ENCODE measurements at regions not wholly inside any gene's neighbourhood (a gene's known extent, or its start where the extent isn't known, plus 50 kb on each side); places are given as distances from the start of the nearest gene placed in this dataset.

- H3K36me3 ChIP-seq = no peaks in the 10 kb centered on the region
- DNase-seq (ENCODE audit: low spot score) = no peak
- no peak overlapping the region for H3K27ac ChIP-seq
- H3K9me3 ChIP-seq = no peaks in the 10 kb centered on the region
- no peaks in the 10 kb centered on the region for H3K4me1 ChIP-seq
- no peaks in the 10 kb centered on the region for H3K27me3 ChIP-seq
- TF ChIP-seq, protein P1, sequence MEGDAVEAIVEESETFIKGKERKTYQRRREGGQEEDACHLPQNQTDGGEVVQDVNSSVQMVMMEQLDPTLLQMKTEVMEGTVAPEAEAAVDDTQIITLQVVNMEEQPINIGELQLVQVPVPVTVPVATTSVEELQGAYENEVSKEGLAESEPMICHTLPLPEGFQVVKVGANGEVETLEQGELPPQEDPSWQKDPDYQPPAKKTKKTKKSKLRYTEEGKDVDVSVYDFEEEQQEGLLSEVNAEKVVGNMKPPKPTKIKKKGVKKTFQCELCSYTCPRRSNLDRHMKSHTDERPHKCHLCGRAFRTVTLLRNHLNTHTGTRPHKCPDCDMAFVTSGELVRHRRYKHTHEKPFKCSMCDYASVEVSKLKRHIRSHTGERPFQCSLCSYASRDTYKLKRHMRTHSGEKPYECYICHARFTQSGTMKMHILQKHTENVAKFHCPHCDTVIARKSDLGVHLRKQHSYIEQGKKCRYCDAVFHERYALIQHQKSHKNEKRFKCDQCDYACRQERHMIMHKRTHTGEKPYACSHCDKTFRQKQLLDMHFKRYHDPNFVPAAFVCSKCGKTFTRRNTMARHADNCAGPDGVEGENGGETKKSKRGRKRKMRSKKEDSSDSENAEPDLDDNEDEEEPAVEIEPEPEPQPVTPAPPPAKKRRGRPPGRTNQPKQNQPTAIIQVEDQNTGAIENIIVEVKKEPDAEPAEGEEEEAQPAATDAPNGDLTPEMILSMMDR (IDR thresholded peaks at IDR 0.05) = no peak
- H3K4me3 ChIP-seq = no peak overlapping the region
These were observed 252.6 kb downstream of the TMEM47 start for GRCh38 chrX:34404386-34405070.

GRCh38 chrX:34401411-34401810, 255.7 kb downstream of the TMEM47 start:
- DNase-seq (ENCODE audit: low spot score) = no peak
- Histone ChIP-seq H3K27ac (no peak overlapping the region), H3K4me1 (no peaks in the 10 kb centered on the region), H3K9me3 (no peaks in the 10 kb centered on the region), H3K36me3 (no peaks in the 10 kb centered on the region), H3K27me3 (no peaks in the 10 kb centered on the region), H3K4me3 (no peak overlapping the region)
- TF ChIP-seq, protein P1 (IDR thresholded peaks at IDR 0.05) = no peak

- no peaks in the 10 kb centered on the region for H3K9me3 ChIP-seq
- H3K4me3 ChIP-seq = no peak overlapping the region
- TF ChIP-seq, protein P1 (IDR thresholded peaks at IDR 0.05) = no peak
- no peaks in the 10 kb centered on the region for H3K27me3 ChIP-seq
- no peak for DNase-seq (ENCODE audit: low spot score)
- no peak overlapping the region for H3K27ac ChIP-seq
- H3K36me3 ChIP-seq = no peaks in the 10 kb centered on the region
- no peaks in the 10 kb centered on the region for H3K4me1 ChIP-seq
These were observed 250.3 kb upstream of the FAM47A start for GRCh38 chrX:34382416-34382815.

- H3K4me3 ChIP-seq = no peak overlapping the region
- H3K4me1 ChIP-seq = no peaks in the 10 kb centered on the region
- TF ChIP-seq, protein P1 (IDR thresholded peaks at IDR 0.05) = no peak
- H3K27me3 ChIP-seq = no peaks in the 10 kb centered on the region
- no peak overlapping the region for H3K27ac ChIP-seq
- no peaks in the 10 kb centered on the region for H3K36me3 ChIP-seq
- no peaks in the 10 kb centered on the region for H3K9me3 ChIP-seq
- DNase-seq (ENCODE audit: low spot score) = no peak
These were observed 249.1 kb upstream of the FAM47A start for GRCh38 chrX:34381241-34381640.

DNA sequence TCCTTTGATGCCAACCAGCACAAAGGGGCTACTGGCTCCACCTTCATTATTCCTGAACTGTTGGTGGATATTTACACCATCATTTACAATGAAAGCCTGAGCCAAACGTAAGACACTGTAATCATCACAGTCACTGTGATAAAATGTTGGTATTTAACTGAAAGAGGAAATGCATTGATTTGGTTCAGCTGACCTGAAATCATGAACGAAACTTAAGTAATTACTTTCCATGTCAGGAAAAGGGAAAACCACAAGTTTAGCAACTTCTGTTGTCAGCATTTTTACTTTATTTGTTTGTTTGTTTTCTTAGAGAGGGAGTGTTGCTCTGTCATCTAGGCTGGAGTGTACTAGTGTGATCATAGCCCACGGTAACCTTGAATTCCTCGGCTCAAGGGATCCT, 247.8 kb upstream of the FAM47A start:
- no peaks in the 10 kb centered on the region for H3K36me3 ChIP-seq

More for the DNA sequence above, 247.8 kb upstream of the FAM47A start:
- Histone ChIP-seq H3K27me3 (no peaks in the 10 kb centered on the region), H3K9me3 (no peaks in the 10 kb centered on the region), H3K27ac (no peak overlapping the region), H3K4me1 (no peaks in the 10 kb centered on the region), H3K4me3 (no peak overlapping the region)
- TF ChIP-seq, protein P1 (IDR thresholded peaks at IDR 0.05) = no peak
- no peak for DNase-seq (ENCODE audit: low spot score)

Measured in right atrium auricular region (tissue), 2 donors.